Esophagus muscularis mucosa (tissue), 4 donors: ENCODE measurements at regions not wholly inside any gene's neighbourhood (a gene's known extent, or its start where the extent isn't known, plus 50 kb on each side); places are given as distances from the start of the nearest gene placed in this dataset.

Source experiments
- DNase-seq: peaks from one replicate; pipeline ENCODE4 v3.0.0-alpha.2; 2017; ENCODE audit errors: extremely low spot score
- H3K27ac ChIP-seq, 4 donors: fragments of 200-600 bp; sonication (generic); replicated peaks in 1 of 4; 1 replicate in 3 of 4; 2 replicates in 1 of 4; pipeline ENCODE4 v1.5.1; 2016 to 2019; ENCODE audit warnings: mild to moderate bottlenecking in 1 of 4
- H3K27me3 ChIP-seq, 4 donors: fragments of 200-600 bp; sonication (generic); one replicate each; pipeline versions ENCODE4 v1.5.1 to v1.6.0; 2016 to 2019
- H3K36me3 ChIP-seq, 4 donors: fragments of 200-600 bp; sonication (generic); one replicate each; pipeline ENCODE4 v1.5.1; 2016 to 2019
- H3K4me1 ChIP-seq, 4 donors: fragments of 200-600 bp; sonication (generic); one replicate each; pipeline ENCODE4 v1.5.1; 2016 to 2019
- H3K4me3 ChIP-seq, 4 donors: fragments of 200-600 bp; sonication (generic); 1 replicate in 2 of 4; 2 replicates in 2 of 4; pipeline ENCODE4 v1.5.1; 2016 to 2019; ENCODE audit warnings: mild to moderate bottlenecking in 4 of 4, moderate library complexity in 1 of 4
- H3K9me3 ChIP-seq, 4 donors: fragments of 200-600 bp; sonication (generic); 1 replicate in 3 of 4; 2 replicates in 1 of 4; pipeline ENCODE4 v1.5.1; 2016 to 2019
- CTCF ChIP-seq, 3 experiments: fragments of 200-600 bp in 2 of 3; fragments of 450-650 bp in 1 of 3; sonication (generic) in 2 of 3; IDR thresholded peaks; one replicate each; pipeline ENCODE4 v1.5.1; 2017 to 2019; ENCODE audit warnings: antibody characterized with exemption in 3 of 3, mild to moderate bottlenecking in 2 of 3, moderate library complexity in 1 of 3
- EP300 ChIP-seq: sonication (generic); formaldehyde crosslinking; IDR thresholded peaks from one replicate; pipeline ENCODE4 v1.6.1; 2017; ENCODE audit warnings: antibody characterized with exemption
- POLR2A ChIP-seq: fragments of 450-650 bp; IDR thresholded peaks from one replicate; pipeline ENCODE4 v1.6.1; 2017; ENCODE audit warnings: antibody characterized with exemption, moderate library complexity, mild to moderate bottlenecking, low read depth
- POLR2AphosphoS5 ChIP-seq, 2 donors: sonication (generic); formaldehyde crosslinking; IDR thresholded peaks; one replicate each; pipeline ENCODE4 v1.6.1; 2017; ENCODE audit warnings: antibody characterized with exemption in 2 of 2
- WGBS: methylation state at CpG from one replicate; pipeline ENCODE4 v1.1.5; 2018; 5-methylcytosine and 5-hydroxymethylcytosine counted together
- intact Hi-C: fragments of 100-400 bp; cut with DNase I; formaldehyde crosslinking; loops from one replicate; pipeline ENCODE4 v1.15.1; 2023

- no peak overlapping the region for H3K4me3 ChIP-seq
- WGBS = 80% methylated on average over 3 of the region's 3 CpGs
- no peaks in the 10 kb centered on the region for H3K9me3 ChIP-seq
- H3K36me3 ChIP-seq = no peaks in the 10 kb centered on the region
- intact Hi-C loops = no loop called here
- DNase-seq = peak; percentile 80
- H3K27me3 ChIP-seq = no peaks in the 10 kb centered on the region
- H3K4me1 ChIP-seq = peaks cover 0 to 25% (median 8%) of the 10 kb centered on the region in 4 donors
- TF ChIP-seq EP300 (no peak), POLR2A (no peak), POLR2AphosphoS5 (IDR thresholded peaks at IDR 0.05) (no peak), CTCF (IDR thresholded peaks at IDR 0.05) (no peak)
- H3K27ac ChIP-seq = no peak overlapping the region
Observed at GRCh38 chr3:124297062-124297980, 305.4 kb upstream of the ROPN1 start.

GRCh38 chr3:124298301-124298700 lies 306.4 kb upstream of the ROPN1 start:
- no peaks in the 10 kb centered on the region for H3K27me3 ChIP-seq
- TF ChIP-seq CTCF (IDR thresholded peaks at IDR 0.05) = no peak
- WGBS = 86% methylated on average over 5 of the region's 5 CpGs
- H3K4me3 ChIP-seq = no peak overlapping the region
- no peak overlapping the region for H3K27ac ChIP-seq
- H3K9me3 ChIP-seq = no peaks in the 10 kb centered on the region
- peaks cover 0 to 22% (median 8%) of the 10 kb centered on the region in 4 donors for H3K4me1 ChIP-seq
- no peak for DNase-seq
- intact Hi-C loops = no loop called here
- H3K36me3 ChIP-seq = no peaks in the 10 kb centered on the region

- H3K4me3 ChIP-seq = no peak overlapping the region
- no peaks in the 10 kb centered on the region for H3K36me3 ChIP-seq
- 67% methylated on average over 6 of the region's 6 CpGs for WGBS
- peak; percentile 86 for DNase-seq
- TF ChIP-seq EP300 (no peak), CTCF (IDR thresholded peaks at IDR 0.05) (no peak), POLR2A (no peak), POLR2AphosphoS5 (IDR thresholded peaks at IDR 0.05) (no peak)
- H3K4me1 ChIP-seq = peaks cover 0 to 22% (median 8%) of the 10 kb centered on the region in 4 donors
- no peaks in the 10 kb centered on the region for H3K27me3 ChIP-seq
- intact Hi-C loops = no loop called here
- H3K9me3 ChIP-seq = no peaks in the 10 kb centered on the region
- H3K27ac ChIP-seq = no peak overlapping the region
Observed at GRCh38 chr3:124298951-124299350, 307.0 kb upstream of the ROPN1 start.

- TF ChIP-seq POLR2A (no peak), CTCF (IDR thresholded peaks at IDR 0.05) (no peak), EP300 (no peak), POLR2AphosphoS5 (IDR thresholded peaks at IDR 0.05) (no peak)
- DNase-seq = no peak
- Histone ChIP-seq H3K27ac (no peak overlapping the region), H3K36me3 (no peaks in the 10 kb centered on the region), H3K9me3 (no peaks in the 10 kb centered on the region), H3K27me3 (no peaks in the 10 kb centered on the region), H3K4me1 (peaks cover 0 to 22% (median 8%) of the 10 kb centered on the region in 4 donors), H3K4me3 (no peak overlapping the region)
- intact Hi-C loops = no loop called here
- 91% methylated on average over 1 of the region's 1 CpG for WGBS
Observed at GRCh38 chr3:124299831-124300230, 307.9 kb upstream of the ROPN1 start.
